Endothelial cell of umbilical vein (primary cell): ENCODE measurements at regions not wholly inside any gene's neighbourhood (a gene's known extent, or its start where the extent isn't known, plus 50 kb on each side); places are given as distances from the start of the nearest gene placed in this dataset.

Experiments
- FOS ChIP-seq: IDR thresholded peaks from 2 replicates; pipeline ENCODE4 v1.6.1; 2011; ENCODE audit warnings: mild to moderate bottlenecking, low read length, moderate library complexity, borderline replicate concordance; ENCODE audit not compliant: insufficient read depth
- TF ChIP-seq, protein P1 (sequence below), 2 donors: IDR thresholded peaks; 1 replicate in 1 of 2; 2 replicates in 1 of 2; pipeline ENCODE4 v1.5.1; 2011; ENCODE audit warnings: low read length in 2 of 2, mild to moderate bottlenecking in 2 of 2, moderate library complexity in 2 of 2, control low read depth in 1 of 2, inconsistent platforms in 1 of 2, low read depth in 1 of 2; ENCODE audit not compliant: insufficient read depth in 1 of 2; ENCODE audit errors: extremely low read depth in 1 of 2

- TF ChIP-seq, protein P1, sequence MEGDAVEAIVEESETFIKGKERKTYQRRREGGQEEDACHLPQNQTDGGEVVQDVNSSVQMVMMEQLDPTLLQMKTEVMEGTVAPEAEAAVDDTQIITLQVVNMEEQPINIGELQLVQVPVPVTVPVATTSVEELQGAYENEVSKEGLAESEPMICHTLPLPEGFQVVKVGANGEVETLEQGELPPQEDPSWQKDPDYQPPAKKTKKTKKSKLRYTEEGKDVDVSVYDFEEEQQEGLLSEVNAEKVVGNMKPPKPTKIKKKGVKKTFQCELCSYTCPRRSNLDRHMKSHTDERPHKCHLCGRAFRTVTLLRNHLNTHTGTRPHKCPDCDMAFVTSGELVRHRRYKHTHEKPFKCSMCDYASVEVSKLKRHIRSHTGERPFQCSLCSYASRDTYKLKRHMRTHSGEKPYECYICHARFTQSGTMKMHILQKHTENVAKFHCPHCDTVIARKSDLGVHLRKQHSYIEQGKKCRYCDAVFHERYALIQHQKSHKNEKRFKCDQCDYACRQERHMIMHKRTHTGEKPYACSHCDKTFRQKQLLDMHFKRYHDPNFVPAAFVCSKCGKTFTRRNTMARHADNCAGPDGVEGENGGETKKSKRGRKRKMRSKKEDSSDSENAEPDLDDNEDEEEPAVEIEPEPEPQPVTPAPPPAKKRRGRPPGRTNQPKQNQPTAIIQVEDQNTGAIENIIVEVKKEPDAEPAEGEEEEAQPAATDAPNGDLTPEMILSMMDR (IDR thresholded peaks at IDR 0.05; ENCODE audit: extremely low read depth in 1 of 2, insufficient read depth in 1 of 2, low read depth in 1 of 2, low read length in 2 of 2) = no peak
- no peak for TF ChIP-seq FOS
These were observed 236.9 kb downstream of the NSUN3 start for GRCh38 chr3:94299716-94300115.
